Endodermal cell (in vitro differentiated cells): ENCODE measurements at regions not wholly inside any gene's neighbourhood (a gene's known extent, or its start where the extent isn't known, plus 50 kb on each side); places are given as distances from the start of the nearest gene placed in this dataset.

Experiments
- DNase-seq: peaks from one replicate; pipeline ENCODE4 v3.0.0-alpha.2; 2017
- H3K27ac ChIP-seq: 2 replicates; pipeline ENCODE4 v1.5.1; 2013; ENCODE audit warnings: mild to moderate bottlenecking, low read depth, low read length, moderate library complexity
- H3K27me3 ChIP-seq: 2 replicates; pipeline ENCODE4 v1.6.1; 2013; ENCODE audit warnings: mild to moderate bottlenecking, low read length, moderate library complexity; ENCODE audit not compliant: insufficient read depth, control insufficient read depth, poor library complexity, severe bottlenecking
- H3K36me3 ChIP-seq: 2 replicates; pipeline ENCODE4 v1.7.0; 2013; ENCODE audit warnings: mild to moderate bottlenecking, low read length, moderate library complexity; ENCODE audit not compliant: control insufficient read depth, insufficient read depth
- H3K4me1 ChIP-seq: one replicate; pipeline ENCODE4 v1.7.0; 2013; ENCODE audit warnings: low read length; ENCODE audit not compliant: control insufficient read depth, insufficient read depth
- H3K4me3 ChIP-seq: 2 replicates; pipeline ENCODE4 v1.5.1; 2013; ENCODE audit warnings: mild to moderate bottlenecking, low read length, moderate library complexity
- H3K9ac ChIP-seq: 2 replicates; pipeline ENCODE4 v1.6.1; 2013; ENCODE audit warnings: mild to moderate bottlenecking, low read length, moderate library complexity; ENCODE audit not compliant: poor library complexity, severe bottlenecking; ENCODE audit errors: extremely low read depth
- H3K9me3 ChIP-seq: 2 replicates; pipeline ENCODE4 v1.6.1; 2013; ENCODE audit warnings: mild to moderate bottlenecking, low read length, moderate library complexity; ENCODE audit not compliant: control insufficient read depth
- H3K27ac Mint-ChIP-seq: 2 replicates; pipeline ENCODE4 v1.8.0; 2020; ENCODE audit warnings: mixed read lengths
- H3K27me3 Mint-ChIP-seq: 2 replicates; pipeline ENCODE4 v1.8.0; 2021; ENCODE audit warnings: mild to moderate bottlenecking, mixed read lengths; ENCODE audit not compliant: insufficient read depth
- H3K36me3 Mint-ChIP-seq: 2 replicates; pipeline ENCODE4 v1.8.0; 2020; ENCODE audit warnings: low read depth, mixed read lengths
- H3K4me1 Mint-ChIP-seq: 2 replicates; pipeline ENCODE4 v1.8.0; 2020; ENCODE audit warnings: mixed read lengths
- H3K4me3 Mint-ChIP-seq: 2 replicates; pipeline ENCODE4 v1.8.0; 2020; ENCODE audit warnings: mild to moderate bottlenecking, moderate library complexity, mixed read lengths
- H3K9me3 Mint-ChIP-seq: 2 replicates; pipeline ENCODE4 v1.8.0; 2020; ENCODE audit warnings: mild to moderate bottlenecking, mixed read lengths
- CTCF ChIP-seq: fragments of 200-600 bp; sonication (generic); conservative IDR thresholded peaks from 2 replicates; pipeline ENCODE4 v1.5.0; 2021; ENCODE audit warnings: antibody characterized with exemption, mild to moderate bottlenecking
- WGBS, 2 experiments: methylation state at CpG; one replicate each; pipeline versions ENCODE4 v1.1.5 to v1.1.7; 2013; ENCODE audit warnings: missing lambda C conversion rate in 2 of 2, mixed read lengths in 1 of 2; ENCODE audit not compliant: insufficient coverage in 1 of 2, insufficient read length in 1 of 2; 5-methylcytosine and 5-hydroxymethylcytosine counted together

GRCh38 chr3:94241986-94242385 lies 179.1 kb downstream of the NSUN3 start:
- 97 to 100% methylated on average over 3 of the region's 3 CpGs for WGBS, 2 experiments
- no peaks in the 10 kb centered on the region for H3K27me3 ChIP-seq
- Mint-ChIP-seq H3K4me3 (no peak overlapping the region), H3K4me1 (no peaks in the 10 kb centered on the region), H3K27ac (no peak overlapping the region), H3K36me3 (peaks cover 10% of the 10 kb centered on the region), H3K9me3 (peaks cover 23% of the 10 kb centered on the region), H3K27me3 (peaks cover 3% of the 10 kb centered on the region)
- no peak overlapping the region for H3K9ac ChIP-seq
- H3K4me3 ChIP-seq = no peak overlapping the region
- no peak for TF ChIP-seq CTCF
- no peak overlapping the region for H3K27ac ChIP-seq
- no peaks in the 10 kb centered on the region for H3K36me3 ChIP-seq
- H3K9me3 ChIP-seq = no peaks in the 10 kb centered on the region
- no peak for DNase-seq
- H3K4me1 ChIP-seq = no peaks in the 10 kb centered on the region

DNA sequence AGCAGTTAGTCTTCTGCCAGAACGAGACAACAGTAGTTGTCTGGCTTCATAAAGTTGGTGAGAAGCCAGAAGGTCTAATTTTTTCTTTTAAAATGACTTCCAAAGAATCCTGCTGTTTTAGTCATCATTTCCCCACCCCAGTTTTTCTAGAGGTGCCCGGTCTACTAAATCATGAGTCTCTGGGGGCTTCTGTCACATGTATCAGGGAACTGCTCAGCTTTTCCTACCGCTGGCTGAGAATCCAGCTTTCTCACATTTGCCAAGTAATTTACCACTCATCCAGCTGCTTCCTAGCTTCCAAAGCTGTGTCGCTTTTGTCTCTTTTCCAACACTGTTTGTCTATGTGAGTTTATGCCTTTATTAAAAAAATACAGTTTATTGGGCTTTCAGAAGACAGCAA lies 183.3 kb downstream of the NSUN3 start:
- H3K27ac Mint-ChIP-seq = no peak overlapping the region

GRCh38 chr3:94248042-94248441 lies 185.2 kb downstream of the NSUN3 start:
- H3K27ac Mint-ChIP-seq = no peak overlapping the region
- Histone ChIP-seq H3K9ac (no peak overlapping the region), H3K36me3 (no peaks in the 10 kb centered on the region), H3K27me3 (no peaks in the 10 kb centered on the region), H3K9me3 (no peaks in the 10 kb centered on the region), H3K27ac (no peak overlapping the region), H3K4me1 (peaks cover 11% of the 10 kb centered on the region), H3K4me3 (no peak overlapping the region)
- WGBS, 2 experiments = 91% methylated on average over 1 of the region's 1 CpG; no CpG with 5 or more reads in 1 of the 2 experiments
- TF ChIP-seq CTCF = no peak
- H3K27me3 Mint-ChIP-seq = no peaks in the 10 kb centered on the region
- H3K9me3 Mint-ChIP-seq = no peaks in the 10 kb centered on the region
- no peaks in the 10 kb centered on the region for H3K36me3 Mint-ChIP-seq
- no peak for DNase-seq
- H3K4me1 Mint-ChIP-seq = peaks cover 38% of the 10 kb centered on the region
- H3K4me3 Mint-ChIP-seq = no peak overlapping the region

More for the DNA sequence above, 183.3 kb downstream of the NSUN3 start:
- Histone ChIP-seq H3K27ac (no peak overlapping the region), H3K4me3 (no peak overlapping the region), H3K9ac (no peak overlapping the region), H3K36me3 (no peaks in the 10 kb centered on the region), H3K9me3 (no peaks in the 10 kb centered on the region), H3K27me3 (no peaks in the 10 kb centered on the region), H3K4me1 (peaks cover 11% of the 10 kb centered on the region)
- Mint-ChIP-seq H3K9me3 (no peaks in the 10 kb centered on the region), H3K4me3 (no peak overlapping the region), H3K27me3 (no peaks in the 10 kb centered on the region), H3K36me3 (no peaks in the 10 kb centered on the region), H3K4me1 (peaks cover 20% of the 10 kb centered on the region)
- no peak for TF ChIP-seq CTCF
- DNase-seq = no peak
- WGBS, 2 experiments = 92 to 100% methylated on average over 2 to 4 of the region's 4 CpGs
